Cardiac fibroblast (primary cell): ENCODE measurements at regions not wholly inside any gene's neighbourhood (a gene's known extent, or its start where the extent isn't known, plus 50 kb on each side); places are given as distances from the start of the nearest gene placed in this dataset.

ENCODE experiments used
- DNase-seq, 2 donors: peaks; one replicate each; pipeline versions ENCODE4 v3.0.0 to v3.0.0-alpha.2; 2010; ENCODE audit warnings: low read depth in 2 of 2
- H3K4me3 ChIP-seq, 2 donors: replicated peaks in 1 of 2; 1 replicate in 1 of 2; 2 replicates in 1 of 2; pipeline ENCODE4 v1.5.1; 2011; ENCODE audit warnings: low read depth in 2 of 2, low read length in 2 of 2, mild to moderate bottlenecking in 2 of 2, moderate library complexity in 1 of 2
- CTCF ChIP-seq: IDR thresholded peaks from one replicate; pipeline ENCODE4 v1.5.1; 2011; ENCODE audit warnings: low read depth, mild to moderate bottlenecking, low read length, inconsistent platforms

GRCh38 chr15:95300958-95301357 is 1029.5 kb upstream of the NR2F2 start:
- DNase-seq, result peak; percentile 88 to 92
- no peak for TF ChIP-seq CTCF
- H3K4me3 ChIP-seq, result no peak overlapping the region

- H3K4me3 ChIP-seq, result no peak overlapping the region
- TF ChIP-seq CTCF, result no peak
- DNase-seq, result peak; percentile 62 to 80
These were observed 1028.3 kb upstream of the NR2F2 start for GRCh38 chr15:95302206-95302605.

GRCh38 chr15:95302809-95303208 is 1027.7 kb upstream of the NR2F2 start:
- DNase-seq, result no peak
- no peak overlapping the region for H3K4me3 ChIP-seq
- no peak for TF ChIP-seq CTCF

- no peak overlapping the region for H3K4me3 ChIP-seq
- DNase-seq, result no peak
- no peak for TF ChIP-seq CTCF
These were observed 1026.8 kb upstream of the NR2F2 start for GRCh38 chr15:95303713-95304112.

GRCh38 chr15:95304151-95304946 is 1026.2 kb upstream of the NR2F2 start:
- H3K4me3 ChIP-seq, result no peak overlapping the region
- DNase-seq, result peak; percentile 73 to 76
- no peak for TF ChIP-seq CTCF

- no peak for TF ChIP-seq CTCF
- no peak overlapping the region for H3K4me3 ChIP-seq
- DNase-seq, result no peak
These were observed 1025.5 kb upstream of the NR2F2 start for GRCh38 chr15:95304947-95305400.
